HAP-1 (cell line): ENCODE measurements at regions not wholly inside any gene's neighbourhood (a gene's known extent, or its start where the extent isn't known, plus 50 kb on each side); places are given as distances from the start of the nearest gene placed in this dataset.

Source experiments
- DNase-seq, 2 experiments: peaks; one replicate each; pipeline ENCODE4 v3.0.0-alpha.2; 2016 to 2020; ENCODE audit warnings: low spot score in 2 of 2
- H3K27me3 ChIP-seq: fragments of 250-450 bp; sonication (Bioruptor Pico); 2 replicates; pipeline ENCODE4 v1.5.1; 2020; ENCODE audit warnings: low read depth, mild to moderate bottlenecking, moderate library complexity
- H3K36me3 ChIP-seq: fragments of 250-450 bp; sonication (Bioruptor Pico); replicated peaks from 2 replicates; pipeline ENCODE4 v1.5.1; 2020; ENCODE audit warnings: mild to moderate bottlenecking
- H3K4me1 ChIP-seq: fragments of 250-450 bp; sonication (Bioruptor Pico); 2 replicates; pipeline ENCODE4 v1.5.1; 2020; ENCODE audit warnings: mild to moderate bottlenecking
- H3K4me3 ChIP-seq: fragments of 250-450 bp; sonication (Bioruptor Pico); 2 replicates; pipeline ENCODE4 v1.5.1; 2020; ENCODE audit warnings: mild to moderate bottlenecking, moderate library complexity
- H3K9me3 ChIP-seq: fragments of 250-450 bp; sonication (Bioruptor Pico); 2 replicates; pipeline ENCODE4 v1.5.1; 2020; ENCODE audit warnings: mild to moderate bottlenecking, moderate library complexity
- in situ Hi-C: fragments of 300-500 bp; cut with MboI; formaldehyde crosslinking; loops from 3 replicates; pipeline ENCODE4 v1.14.3; 2020; ENCODE audit warnings: low sequenced_read_pairs, inconsistent platforms, mixed read lengths

DNA sequence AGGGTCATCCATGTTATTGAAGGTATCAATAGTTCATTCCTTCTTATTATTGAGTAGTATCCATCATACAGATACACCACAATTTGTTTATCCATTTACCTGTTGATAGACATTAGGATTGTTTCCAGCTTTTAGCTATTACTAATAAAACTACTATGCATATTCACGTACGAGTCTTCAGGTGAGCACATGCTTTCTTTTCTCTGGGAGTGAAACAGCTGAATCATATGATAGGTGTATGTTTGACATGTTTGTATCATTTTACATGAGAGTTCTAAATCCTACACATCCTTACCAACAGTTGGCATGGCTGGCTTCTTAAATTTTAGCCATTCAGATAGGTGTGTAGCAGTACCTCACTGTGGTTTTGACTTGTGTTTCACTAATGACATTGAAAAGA lies 556.6 kb upstream of the DIPK2B start:
- Histone ChIP-seq H3K9me3 (no peaks in the 10 kb centered on the region), H3K4me3 (no peak overlapping the region), H3K27me3 (no peaks in the 10 kb centered on the region), H3K36me3 (no peaks in the 10 kb centered on the region; the same call in 1 of the 2 replicates), H3K4me1 (peaks cover 8% of the 10 kb centered on the region)
- no peak for DNase-seq
- in situ Hi-C loops: no loop called here

DNA sequence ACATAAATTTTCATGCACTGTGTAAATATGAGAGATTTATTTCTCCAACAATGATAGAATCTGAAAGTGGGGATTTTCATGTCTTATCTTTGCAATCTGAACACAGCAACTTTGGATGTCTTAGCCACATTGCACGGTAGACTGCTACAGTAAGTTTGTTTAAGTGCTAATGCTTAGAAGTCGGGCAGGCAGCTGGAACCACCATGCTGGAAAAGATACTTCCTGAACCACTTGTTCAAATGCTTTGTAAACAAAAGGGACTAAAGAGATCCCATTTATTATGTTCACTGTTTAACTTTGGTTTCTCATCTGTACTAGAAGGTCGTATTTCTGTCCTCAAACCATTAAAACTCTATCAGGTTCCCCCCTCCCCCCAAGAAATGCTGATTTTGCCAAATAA lies 555.9 kb upstream of the DIPK2B start:
- Histone ChIP-seq H3K36me3 (no peaks in the 10 kb centered on the region; the same call in 1 of the 2 replicates), H3K9me3 (no peaks in the 10 kb centered on the region), H3K4me1 (peaks cover 15% of the 10 kb centered on the region), H3K27me3 (no peaks in the 10 kb centered on the region), H3K4me3 (no peak overlapping the region)
- in situ Hi-C loops: no loop called here
- DNase-seq: no peak

DNA sequence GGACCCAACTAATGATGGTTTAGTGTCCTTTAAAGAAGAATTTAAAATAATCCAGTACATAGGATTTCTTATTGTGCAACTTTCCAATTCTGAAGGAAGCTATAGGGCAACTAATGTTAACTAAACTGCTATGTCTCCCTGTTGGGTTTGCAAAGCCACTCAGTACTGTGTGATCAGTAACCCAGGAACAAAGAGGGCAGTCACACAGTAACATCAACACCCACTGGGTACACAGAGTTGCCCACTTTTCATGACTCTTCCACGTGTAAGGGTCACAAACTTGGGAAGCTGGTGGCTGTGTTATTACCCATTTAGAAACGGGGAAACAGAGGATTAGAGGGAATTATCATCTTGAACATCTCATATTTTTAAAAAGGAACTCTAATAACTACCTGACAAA lies 555.0 kb upstream of the DIPK2B start:
- no peak for DNase-seq
- in situ Hi-C loops: no loop called here
- Histone ChIP-seq H3K36me3 (no peaks in the 10 kb centered on the region; the same call in 1 of the 2 replicates), H3K27me3 (no peaks in the 10 kb centered on the region), H3K4me1 (peaks cover 22% of the 10 kb centered on the region), H3K9me3 (no peaks in the 10 kb centered on the region), H3K4me3 (no peak overlapping the region)

DNA sequence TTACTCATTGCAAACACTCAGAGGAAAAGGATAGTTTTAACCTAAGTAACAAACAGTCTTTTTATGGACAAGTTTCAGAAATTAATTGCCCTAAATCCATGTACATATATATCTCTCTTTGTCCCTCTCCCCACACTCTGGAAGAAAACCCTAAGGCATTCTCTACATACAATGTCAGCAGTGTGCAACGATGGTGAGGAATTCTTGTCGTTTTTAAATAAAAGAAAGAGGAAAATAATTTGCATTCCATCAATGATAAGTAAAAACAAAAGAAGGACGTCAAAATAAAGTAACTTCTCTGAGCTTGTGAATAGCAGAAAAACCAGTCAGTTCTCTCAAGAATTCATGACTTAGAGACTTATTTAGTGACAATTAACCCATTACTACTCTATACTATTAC lies 550.5 kb upstream of the DIPK2B start:
- in situ Hi-C loops: no loop called here
- H3K9me3 ChIP-seq: no peaks in the 10 kb centered on the region
- no peak overlapping the region for H3K4me3 ChIP-seq
- H3K36me3 ChIP-seq: peaks cover 14% of the 10 kb centered on the region
- DNase-seq: peak in 1 of 2 experiments; percentile 78
- H3K27me3 ChIP-seq: no peaks in the 10 kb centered on the region
- peaks cover 27% of the 10 kb centered on the region for H3K4me1 ChIP-seq

DNA sequence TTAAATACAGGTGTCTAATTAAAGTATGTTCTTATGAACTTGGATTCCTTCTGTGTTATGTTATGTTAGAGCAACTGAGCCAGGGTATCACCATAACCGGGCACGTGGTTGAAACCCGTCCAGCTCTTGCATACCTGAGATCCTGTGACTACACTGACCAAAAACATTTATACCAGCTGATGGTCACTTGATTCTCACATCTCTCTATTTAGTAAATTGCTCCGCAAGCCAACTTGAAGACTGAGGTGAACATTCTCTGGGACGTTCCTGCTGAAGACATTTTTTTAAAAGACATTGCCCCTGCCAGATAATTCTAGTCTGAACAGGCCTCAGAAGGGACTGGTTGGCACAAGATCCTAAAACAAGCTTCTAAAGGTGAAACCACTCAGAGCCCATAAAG lies 550.0 kb upstream of the DIPK2B start:
- H3K4me1 ChIP-seq: peaks cover 29% of the 10 kb centered on the region
- in situ Hi-C loops: no loop called here
- H3K36me3 ChIP-seq: peaks cover 19% of the 10 kb centered on the region
- H3K4me3 ChIP-seq: no peak overlapping the region
- no peaks in the 10 kb centered on the region for H3K27me3 ChIP-seq
- DNase-seq: no peak
- H3K9me3 ChIP-seq: no peaks in the 10 kb centered on the region

DNA sequence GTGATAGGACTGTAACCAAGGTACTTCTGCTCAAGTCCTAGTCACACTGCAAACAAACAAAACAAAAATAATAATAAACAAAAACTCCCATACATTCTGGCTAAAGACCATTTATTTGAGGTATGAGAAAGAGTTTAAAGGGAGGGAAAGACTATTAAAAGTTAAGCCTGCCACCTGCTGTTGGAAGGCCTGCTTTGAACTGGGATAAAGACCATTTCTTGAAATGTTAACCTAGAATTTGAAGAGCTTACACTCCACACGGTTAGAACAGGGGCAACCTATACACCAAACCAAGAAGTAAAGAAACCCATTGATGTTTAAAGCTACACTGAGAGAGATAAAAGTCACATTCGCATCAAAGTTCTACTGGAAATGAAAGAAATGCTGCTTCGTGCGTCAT lies 548.7 kb upstream of the DIPK2B start:
- DNase-seq: no peak
- Histone ChIP-seq H3K36me3 (peaks cover 24% of the 10 kb centered on the region), H3K4me3 (no peak overlapping the region), H3K4me1 (peaks cover 30% of the 10 kb centered on the region), H3K27me3 (no peaks in the 10 kb centered on the region), H3K9me3 (no peaks in the 10 kb centered on the region)
- in situ Hi-C loops: no loop called here

DNA sequence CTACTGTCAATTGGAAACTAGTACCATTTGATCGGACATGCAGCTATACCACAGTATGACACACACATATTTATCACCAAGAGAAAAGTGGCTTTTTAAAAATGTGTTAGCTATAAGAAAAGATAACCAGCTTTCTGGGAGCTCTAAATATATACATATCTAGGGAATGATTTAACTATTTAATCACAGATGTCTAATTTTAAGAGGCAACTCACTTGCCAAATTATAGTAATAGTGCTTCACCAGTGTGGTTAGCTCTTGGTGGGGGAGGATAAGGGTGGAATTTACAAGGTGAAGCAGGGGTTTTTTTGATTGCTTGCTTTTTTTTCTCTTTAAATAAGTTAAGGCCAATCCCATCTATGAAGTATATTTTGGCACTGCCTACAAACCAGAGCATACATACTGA lies 547.7 kb upstream of the DIPK2B start:
- in situ Hi-C loops: no loop called here
- peaks cover 24% of the 10 kb centered on the region for H3K36me3 ChIP-seq
- no peaks in the 10 kb centered on the region for H3K27me3 ChIP-seq
- DNase-seq: no peak
- H3K9me3 ChIP-seq: no peaks in the 10 kb centered on the region
- H3K4me1 ChIP-seq: peaks cover 30% of the 10 kb centered on the region
- no peak overlapping the region for H3K4me3 ChIP-seq

DNA sequence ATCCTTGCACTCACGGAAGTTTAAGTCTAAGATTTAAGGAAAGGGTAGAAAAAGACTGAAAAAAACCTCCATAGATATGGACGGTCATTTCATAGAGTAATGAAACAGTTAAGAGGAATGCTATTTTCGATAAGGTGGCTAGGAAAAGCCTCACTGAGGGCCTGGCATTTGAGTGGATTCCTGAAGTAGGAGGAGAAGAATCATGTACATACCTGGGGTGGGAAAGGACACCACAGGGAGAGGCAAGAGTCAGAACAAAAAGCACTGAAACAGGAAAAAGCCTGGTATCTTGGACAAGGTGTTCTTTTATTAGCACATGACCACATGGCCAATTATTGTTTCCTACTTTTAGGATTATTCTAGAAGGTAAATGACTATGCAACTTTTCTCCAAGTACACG lies 547.2 kb upstream of the DIPK2B start:
- peaks cover 24% of the 10 kb centered on the region for H3K36me3 ChIP-seq

DNA sequence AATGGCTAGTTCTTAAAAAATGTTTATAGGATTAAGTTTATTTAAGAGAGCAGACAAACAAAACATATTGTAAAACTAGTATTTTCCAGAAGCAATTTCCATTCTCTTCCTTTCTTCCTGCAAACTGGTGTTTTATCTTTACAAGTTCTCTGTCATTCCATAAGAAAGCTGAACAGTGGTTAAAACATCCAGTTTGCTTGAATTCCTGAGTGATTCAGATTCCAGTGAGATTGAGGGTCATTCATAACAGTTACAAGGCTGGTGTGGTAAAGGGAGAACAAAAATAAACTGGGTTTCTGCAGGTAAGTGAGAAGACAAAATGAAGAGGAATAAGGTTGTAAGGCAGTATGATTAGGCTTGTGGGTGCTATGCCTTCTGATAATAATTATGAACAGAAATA lies 544.8 kb upstream of the DIPK2B start:
- no peak overlapping the region for H3K4me3 ChIP-seq
- peaks cover 10% of the 10 kb centered on the region for H3K4me1 ChIP-seq
- H3K36me3 ChIP-seq: peaks cover 24% of the 10 kb centered on the region
- in situ Hi-C loops: no loop called here
- DNase-seq: no peak
- no peaks in the 10 kb centered on the region for H3K9me3 ChIP-seq
- no peaks in the 10 kb centered on the region for H3K27me3 ChIP-seq

More for the DNA sequence above, 547.2 kb upstream of the DIPK2B start:
- Histone ChIP-seq H3K9me3 (no peaks in the 10 kb centered on the region), H3K4me1 (peaks cover 30% of the 10 kb centered on the region), H3K4me3 (no peak overlapping the region), H3K27me3 (no peaks in the 10 kb centered on the region)
- DNase-seq: no peak
- in situ Hi-C loops: no loop called here

DNA sequence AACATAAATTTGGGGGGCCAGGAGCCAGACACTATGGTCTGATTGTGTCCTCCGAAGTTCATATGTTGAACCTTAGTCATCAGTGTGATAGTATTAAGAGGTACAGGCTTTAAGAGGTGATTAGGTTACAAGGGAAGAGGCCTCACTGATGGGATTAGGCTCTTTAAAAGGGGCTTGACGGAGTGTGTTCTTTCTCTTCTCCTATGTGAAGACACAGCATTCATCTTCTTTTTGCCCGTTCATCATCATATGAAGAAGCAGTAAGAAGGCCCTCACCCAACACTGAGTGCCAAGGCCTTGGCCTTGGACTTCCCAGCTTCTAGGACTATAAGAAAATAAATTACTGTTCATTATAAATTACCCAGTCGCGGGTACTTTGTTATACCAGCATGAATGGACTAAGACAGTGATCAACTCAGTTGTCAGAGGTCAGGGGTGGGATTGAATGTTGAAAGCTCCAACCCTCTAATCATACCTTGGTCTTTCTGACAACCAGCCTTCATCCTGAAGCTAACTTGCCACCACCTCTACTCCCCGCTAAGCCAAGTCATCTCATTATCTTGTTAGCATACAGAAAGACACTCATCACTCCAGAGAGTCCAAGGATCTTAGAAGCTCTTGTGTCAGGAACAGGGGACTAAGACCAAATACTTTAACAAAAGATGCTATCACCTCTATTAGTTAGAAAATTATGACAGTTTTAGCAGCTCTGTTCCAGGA lies 543.4 kb upstream of the DIPK2B start:
- 0 out of 2 replicates have a peak, but pooled peaks cover 4% of the 10 kb centered on the region for H3K4me1 ChIP-seq
- DNase-seq: no peak
- in situ Hi-C loops: no loop called here

DNA sequence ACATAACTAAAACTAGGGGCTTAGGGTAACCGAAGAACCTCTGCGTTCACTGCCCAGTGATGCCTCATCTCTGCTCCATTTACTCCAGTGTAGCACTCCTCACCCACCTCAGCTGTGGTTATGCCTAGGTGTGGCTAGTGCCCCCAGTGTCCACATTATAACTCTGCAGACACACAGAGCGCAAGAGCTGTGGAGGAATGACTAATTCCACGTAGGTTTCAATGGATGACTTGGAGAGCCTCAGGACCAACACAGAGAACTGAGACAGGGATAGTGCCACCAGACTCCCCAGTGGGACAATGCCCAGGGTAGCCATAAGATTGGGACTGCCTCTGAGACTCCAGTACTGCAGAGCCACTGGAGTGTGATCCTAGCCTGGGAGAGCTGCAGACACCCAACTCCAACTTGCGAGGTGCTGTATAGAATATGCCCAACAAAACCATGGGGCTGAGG lies 542.4 kb upstream of the DIPK2B start:
- peak in 1 of 2 experiments; percentile 34 for DNase-seq

More for the DNA sequence above, 543.4 kb upstream of the DIPK2B start:
- peaks cover 24% of the 10 kb centered on the region for H3K36me3 ChIP-seq
- no peaks in the 10 kb centered on the region for H3K9me3 ChIP-seq
- H3K4me3 ChIP-seq: no peak overlapping the region
- H3K27me3 ChIP-seq: no peaks in the 10 kb centered on the region

DNA sequence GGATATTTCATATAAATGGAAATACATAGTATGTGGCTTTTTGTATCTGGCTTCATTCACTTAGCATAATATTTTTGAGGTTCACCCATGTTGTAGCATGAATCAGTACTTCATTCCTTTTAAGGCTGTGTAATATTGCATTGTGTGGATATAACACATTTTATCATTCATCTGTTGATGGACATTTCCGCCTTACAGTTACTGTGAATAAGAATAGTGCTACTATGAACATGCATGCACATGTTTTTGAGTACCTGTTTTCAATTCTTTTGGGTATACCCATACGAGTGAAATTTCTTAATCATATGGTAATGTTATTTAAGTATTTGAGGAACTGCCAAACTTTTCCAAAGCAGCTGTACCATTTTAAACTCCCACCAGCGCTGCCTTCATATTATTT lies 539.6 kb upstream of the DIPK2B start:
- Histone ChIP-seq H3K27me3 (no peaks in the 10 kb centered on the region; the same call in 1 of the 2 replicates), H3K4me1 (no peaks in the 10 kb centered on the region), H3K9me3 (no peaks in the 10 kb centered on the region), H3K36me3 (peaks cover 2% of the 10 kb centered on the region), H3K4me3 (no peak overlapping the region)
- in situ Hi-C loops: no loop called here
- no peak for DNase-seq

More for the DNA sequence above, 542.4 kb upstream of the DIPK2B start:
- Histone ChIP-seq H3K9me3 (no peaks in the 10 kb centered on the region), H3K4me1 (0 out of 2 replicates have a peak, but pooled peaks cover 4% of the 10 kb centered on the region), H3K4me3 (no peak overlapping the region), H3K36me3 (peaks cover 24% of the 10 kb centered on the region), H3K27me3 (no peaks in the 10 kb centered on the region)
- in situ Hi-C loops: no loop called here

DNA sequence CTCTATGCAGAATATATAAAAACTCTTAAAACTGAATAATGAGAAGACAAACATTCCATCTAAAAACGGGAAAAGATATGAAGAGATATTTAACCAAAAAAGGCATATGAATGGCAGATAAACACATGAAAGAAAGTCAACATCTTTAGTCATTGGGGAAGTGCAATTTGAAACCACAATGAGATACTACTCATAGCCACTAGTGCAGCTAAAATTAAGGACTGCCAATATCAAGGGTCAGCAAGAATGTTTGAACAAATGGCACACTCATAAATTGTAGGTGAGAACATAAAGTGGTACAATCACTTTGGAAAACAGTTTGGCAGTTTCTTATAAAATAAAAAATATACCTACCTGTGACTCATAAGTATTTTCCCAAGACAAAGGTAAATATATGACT lies 534.9 kb upstream of the DIPK2B start:
- no peaks in the 10 kb centered on the region; the same call in 1 of the 2 replicates for H3K27me3 ChIP-seq
- in situ Hi-C loops: no loop called here
- no peak for DNase-seq
- H3K4me3 ChIP-seq: no peak overlapping the region
- H3K4me1 ChIP-seq: no peaks in the 10 kb centered on the region
- no peaks in the 10 kb centered on the region for H3K9me3 ChIP-seq
- no peaks in the 10 kb centered on the region for H3K36me3 ChIP-seq

DNA sequence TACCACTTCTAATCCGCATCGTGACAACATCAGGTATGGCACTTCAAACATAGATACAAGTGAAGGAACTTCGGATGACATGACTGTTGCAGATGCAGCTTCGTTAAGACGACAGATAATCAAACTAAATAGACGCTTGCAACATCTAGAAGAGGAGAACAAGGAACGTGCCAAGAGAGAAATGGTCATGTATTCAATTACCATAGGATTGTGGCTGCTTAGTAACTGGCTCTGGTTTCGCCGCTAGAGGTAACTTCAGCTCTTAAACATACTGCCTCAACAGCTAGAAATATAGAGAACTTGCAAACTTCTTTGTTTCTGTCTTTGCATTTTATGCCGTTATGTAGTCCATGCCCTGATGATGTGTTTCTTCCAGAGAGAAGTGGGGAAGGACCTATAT lies 530.8 kb upstream of the DIPK2B start:
- in situ Hi-C loops: no loop called here
- no peak for DNase-seq
- H3K9me3 ChIP-seq: no peaks in the 10 kb centered on the region
- no peaks in the 10 kb centered on the region for H3K27me3 ChIP-seq
- no peaks in the 10 kb centered on the region for H3K36me3 ChIP-seq
- H3K4me3 ChIP-seq: no peak overlapping the region
- no peaks in the 10 kb centered on the region for H3K4me1 ChIP-seq
